HEK293T (cell line): ENCODE measurements at regions not wholly inside any gene's neighbourhood (a gene's known extent, or its start where the extent isn't known, plus 50 kb on each side); places are given as distances from the start of the nearest gene placed in this dataset.

Experiments used
- CTCF ChIA-PET: fragments of 350-600 bp; formaldehyde crosslinking; extraction: SDS; loops from one replicate; lab custom pipeline; 2021; ENCODE audit warnings: antibody characterized with exemption, inconsistent platforms; lab: Yijun Ruan, JAX
- POLR2A ChIA-PET: fragments of 350-600 bp; formaldehyde crosslinking; extraction: SDS; loops from one replicate; lab custom pipeline; 2020; ENCODE audit warnings: antibody characterized with exemption, inconsistent platforms; lab: Yijun Ruan, JAX
- DNase-seq: peaks from one replicate; pipeline ENCODE4 v3.0.0; 2012; ENCODE audit warnings: mixed read lengths; ENCODE audit errors: extremely low spot score
- ARNT ChIP-seq: fragments of 450-650 bp; IDR thresholded peaks from 2 replicates; pipeline ENCODE4 v1.6.1; 2017; ENCODE audit warnings: mild to moderate bottlenecking
- BHLHE40 ChIP-seq: fragments of 450-650 bp; IDR thresholded peaks from 2 replicates; pipeline ENCODE4 v1.6.1; 2016; ENCODE audit warnings: mild to moderate bottlenecking, moderate library complexity, borderline replicate concordance
- CTBP1 ChIP-seq: fragments of 450-650 bp; IDR thresholded peaks from 2 replicates; pipeline ENCODE4 v1.6.1; 2016; ENCODE audit warnings: borderline replicate concordance
- ELF4 ChIP-seq: fragments of 450-650 bp; IDR thresholded peaks from 2 replicates; pipeline ENCODE4 v1.6.1; 2017; ENCODE audit warnings: antibody characterized with exemption
- FOXA1 ChIP-seq: fragments of 450-650 bp; IDR thresholded peaks from 2 replicates; pipeline ENCODE4 v1.6.1; 2016; ENCODE audit warnings: mild to moderate bottlenecking
- FOXK2 ChIP-seq: fragments of 450-650 bp; IDR thresholded peaks from 2 replicates; pipeline ENCODE4 v1.6.1; 2016; ENCODE audit warnings: mild to moderate bottlenecking
- FOXM1 ChIP-seq: fragments of 450-650 bp; IDR thresholded peaks from 2 replicates; pipeline ENCODE4 v1.6.1; 2017; ENCODE audit warnings: mild to moderate bottlenecking, borderline replicate concordance
- HDGF ChIP-seq: fragments of 450-650 bp; IDR thresholded peaks from 2 replicates; pipeline ENCODE4 v1.6.1; 2017; ENCODE audit warnings: antibody characterized with exemption, borderline replicate concordance
- L3MBTL2 ChIP-seq: fragments of 450-650 bp; conservative IDR thresholded peaks from 2 replicates; pipeline ENCODE4 v1.6.1; 2016; ENCODE audit warnings: mild to moderate bottlenecking
- LEF1 ChIP-seq: fragments of 450-650 bp; IDR thresholded peaks from 2 replicates; pipeline ENCODE4 v1.6.1; 2017; ENCODE audit warnings: mild to moderate bottlenecking, borderline replicate concordance
- NFRKB ChIP-seq: fragments of 450-650 bp; IDR thresholded peaks from 2 replicates; pipeline ENCODE4 v1.6.1; 2016; ENCODE audit warnings: mild to moderate bottlenecking, moderate library complexity
- SP1 ChIP-seq: fragments of 450-650 bp; IDR thresholded peaks from 2 replicates; pipeline ENCODE4 v1.6.1; 2017
- SUZ12 ChIP-seq: fragments of 450-650 bp; IDR thresholded peaks from 2 replicates; pipeline ENCODE4 v1.6.1; 2016; ENCODE audit warnings: mild to moderate bottlenecking
- TARDBP ChIP-seq: fragments of 450-650 bp; IDR thresholded peaks from 2 replicates; pipeline ENCODE4 v1.6.1; 2016
- ZNF384 ChIP-seq: fragments of 450-650 bp; IDR thresholded peaks from 2 replicates; pipeline ENCODE4 v1.6.1; 2016
- TF ChIP-seq, protein P1 (sequence below): fragments of 450-650 bp; IDR thresholded peaks from 2 replicates; pipeline ENCODE4 v1.6.1; 2016

DNA sequence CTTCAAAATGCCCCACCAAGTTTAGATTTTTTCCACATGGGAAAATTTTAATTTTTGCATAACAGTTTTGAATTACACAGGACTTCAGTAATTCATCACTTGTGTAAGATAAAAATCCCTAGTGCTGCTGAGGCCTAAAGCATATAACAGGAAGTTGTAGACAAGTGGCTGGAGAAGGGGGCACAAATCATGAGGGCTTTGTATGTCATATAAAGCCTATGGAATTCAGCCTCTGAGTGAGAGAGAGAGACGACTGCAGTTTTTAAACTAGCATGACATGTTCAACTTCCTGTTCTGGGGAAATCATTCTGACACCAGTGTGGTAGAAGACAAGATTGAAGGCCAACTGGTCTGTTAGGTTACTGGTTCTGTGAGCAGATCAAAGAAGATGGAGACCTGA, 187.3 kb upstream of the CHST9 start:
- CTCF ChIA-PET = interaction anchor here (1.6 kb wide), 1 partner anchor 9 kb away, joined by 5 read pairs; no protein-coding TSS in a partner anchor
- no peak for DNase-seq
- POLR2A ChIA-PET = no interaction called here
- no peak for TF ChIP-seq ZNF384
- TF ChIP-seq, protein P1, sequence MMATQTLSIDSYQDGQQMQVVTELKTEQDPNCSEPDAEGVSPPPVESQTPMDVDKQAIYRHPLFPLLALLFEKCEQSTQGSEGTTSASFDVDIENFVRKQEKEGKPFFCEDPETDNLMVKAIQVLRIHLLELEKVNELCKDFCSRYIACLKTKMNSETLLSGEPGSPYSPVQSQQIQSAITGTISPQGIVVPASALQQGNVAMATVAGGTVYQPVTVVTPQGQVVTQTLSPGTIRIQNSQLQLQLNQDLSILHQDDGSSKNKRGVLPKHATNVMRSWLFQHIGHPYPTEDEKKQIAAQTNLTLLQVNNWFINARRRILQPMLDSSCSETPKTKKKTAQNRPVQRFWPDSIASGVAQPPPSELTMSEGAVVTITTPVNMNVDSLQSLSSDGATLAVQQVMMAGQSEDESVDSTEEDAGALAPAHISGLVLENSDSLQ = no peak

DNA sequence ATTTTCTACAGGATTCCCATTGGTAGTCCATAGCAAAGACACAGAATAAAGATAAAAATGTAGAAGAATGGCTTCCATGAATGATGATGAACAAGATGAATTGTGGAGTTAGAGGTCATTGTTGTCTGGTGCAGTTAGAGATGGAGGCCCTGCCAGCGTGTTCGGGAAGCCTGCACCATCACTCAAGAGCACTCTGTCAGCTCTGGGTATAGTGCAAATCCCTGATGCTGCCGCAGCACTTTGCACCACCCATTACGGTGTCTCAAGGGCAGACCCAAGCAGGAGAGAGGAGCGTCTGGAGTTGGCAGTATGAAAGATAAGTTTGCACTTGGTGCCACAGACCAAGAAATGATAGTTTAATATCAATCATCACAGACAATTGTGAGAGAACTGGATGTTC, 181.6 kb upstream of the CHST9 start:
- POLR2A ChIA-PET = no interaction called here
- CTCF ChIA-PET = no interaction called here
- DNase-seq = no peak
- TF ChIP-seq CTBP1 (no peak), FOXM1 (no peak), FOXA1 (no peak), NFRKB (no peak), SUZ12 (no peak), HDGF (no peak)

DNA sequence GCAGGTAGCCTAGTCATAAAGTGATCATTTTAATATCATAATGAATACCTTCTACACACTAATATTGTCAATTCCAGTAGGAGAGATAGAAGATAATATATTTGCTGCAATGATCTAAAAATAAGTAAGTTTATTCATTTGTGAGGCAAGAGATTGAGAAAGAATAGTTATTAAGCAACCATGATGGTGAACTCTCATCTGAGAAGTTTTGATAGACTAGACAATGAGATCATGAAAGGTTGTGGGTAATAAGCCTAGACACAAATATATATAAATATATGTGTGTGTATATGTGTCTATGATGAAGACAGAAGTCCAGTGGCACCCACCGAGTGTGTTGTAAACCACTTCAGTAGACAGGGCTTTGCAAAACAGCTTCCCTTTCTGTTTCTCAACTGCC, 181.0 kb upstream of the CHST9 start:
- TF ChIP-seq FOXM1 (no peak), LEF1 (no peak), ZNF384 (no peak), ARNT (no peak), CTBP1 (no peak), FOXA1 (no peak), SP1 (no peak), NFRKB (no peak), FOXK2 (no peak), TARDBP (no peak), L3MBTL2 (no peak), SUZ12 (no peak)
- no peak for DNase-seq
- ChIA-PET CTCF (interaction anchor here (1.1 kb wide), 1 partner anchor 12 kb away, joined by 3 read pairs; no protein-coding TSS in a partner anchor), POLR2A (no interaction called here)

DNA sequence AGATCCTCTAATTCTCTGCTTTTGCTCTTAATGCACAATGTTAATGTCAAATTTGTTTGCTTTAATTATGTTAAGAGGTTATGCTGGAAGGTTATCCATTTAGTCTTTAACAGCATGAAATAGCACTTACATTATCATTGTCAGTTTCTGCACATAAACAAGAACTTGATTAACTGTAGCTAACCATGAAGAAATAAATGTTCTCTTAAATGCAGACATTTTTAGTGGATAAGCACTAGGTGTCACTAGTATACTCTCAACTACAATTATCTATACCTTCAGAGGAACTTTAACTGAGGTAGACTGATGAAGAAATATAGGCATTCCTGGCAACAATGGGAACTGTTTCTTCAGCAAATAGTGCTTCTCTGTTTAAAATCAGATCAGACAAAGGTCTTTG, 178.8 kb upstream of the CHST9 start:
- CTCF ChIA-PET = interaction anchor here (0.7 to 1.2 kb wide), 5 partner anchors 9 to 404 kb away, joined by 3 to 5 read pairs (median 4); no protein-coding TSS in a partner anchor
- DNase-seq = peak; percentile 22
- POLR2A ChIA-PET = no interaction called here
- TF ChIP-seq ZNF384 (no peak), CTBP1 (no peak), NFRKB (no peak), FOXM1 (no peak)
- TF ChIP-seq, protein P1 = no peak

DNA sequence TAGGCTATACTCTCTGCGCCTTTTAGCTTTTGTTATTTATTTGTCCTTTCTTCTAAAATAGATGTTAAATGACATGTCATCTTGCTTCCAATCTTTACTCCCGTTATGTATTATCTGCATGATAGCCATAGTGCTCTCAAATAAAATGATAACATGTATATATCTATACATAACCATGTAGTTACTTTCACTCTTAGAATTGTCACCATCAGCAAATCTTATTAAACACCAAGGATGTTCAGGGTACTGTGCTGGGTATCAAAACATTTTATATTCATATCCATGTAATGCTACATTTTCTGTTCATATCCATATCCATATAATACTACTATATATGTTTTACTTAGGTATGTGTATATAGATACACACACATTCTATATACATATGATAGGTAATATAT, 176.4 kb upstream of the CHST9 start:
- no peak for DNase-seq
- POLR2A ChIA-PET = no interaction called here
- TF ChIP-seq FOXK2 (no peak), LEF1 (no peak), ELF4 (no peak), ZNF384 (no peak), HDGF (no peak), FOXM1 (no peak), SP1 (no peak), TARDBP (no peak), FOXA1 (no peak), NFRKB (no peak)
- TF ChIP-seq, protein P1 = no peak
- CTCF ChIA-PET = no interaction called here

DNA sequence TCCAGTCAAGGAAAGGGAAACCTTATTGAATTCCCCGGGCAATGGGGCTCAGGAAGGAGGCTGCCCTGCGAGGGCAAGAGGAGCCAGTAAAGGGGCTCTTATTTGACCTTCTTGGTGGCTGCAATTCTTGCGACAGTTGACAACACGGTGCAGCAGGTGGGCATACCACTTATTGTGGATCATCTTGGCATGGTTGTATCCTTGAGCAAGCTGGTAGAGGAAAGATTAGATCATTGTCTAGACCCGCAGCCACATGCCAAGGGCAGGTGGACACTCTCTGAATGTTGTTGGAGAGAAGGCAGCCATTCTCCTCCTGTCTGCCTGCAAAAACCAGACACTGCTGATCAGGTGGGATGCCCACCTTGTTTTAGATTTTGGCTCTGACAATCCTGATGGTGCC, 170.2 kb upstream of the CHST9 start:
- POLR2A ChIA-PET = no interaction called here
- no peak for DNase-seq
- TF ChIP-seq SUZ12 (no peak), HDGF (no peak), ARNT (no peak), BHLHE40 (no peak), ZNF384 (no peak), ELF4 (no peak), CTBP1 (no peak), NFRKB (no peak), FOXA1 (no peak)
- TF ChIP-seq, protein P1 = no peak
- CTCF ChIA-PET = no interaction called here

DNA sequence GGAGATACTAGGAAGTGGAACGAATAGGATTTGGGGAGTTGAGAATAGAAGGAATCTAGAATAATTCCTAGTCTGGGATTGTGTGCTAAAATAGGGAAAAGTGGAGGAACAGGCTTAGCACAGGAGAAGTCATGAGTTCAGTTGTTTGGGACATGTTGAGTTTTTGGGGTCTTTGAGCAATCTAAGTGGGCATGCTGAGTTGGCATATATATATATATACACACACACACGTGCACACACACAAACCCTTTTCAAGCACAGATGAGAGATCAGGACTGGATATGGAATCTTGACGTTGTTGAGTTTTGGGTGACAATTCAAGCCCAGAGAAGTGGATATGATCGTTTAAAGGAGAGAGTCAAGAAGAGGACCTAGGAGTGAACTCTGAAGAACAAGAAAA, 168.2 kb upstream of the CHST9 start:
- DNase-seq = no peak
- CTCF ChIA-PET = no interaction called here
- POLR2A ChIA-PET = no interaction called here
- TF ChIP-seq FOXK2 (no peak), ARNT (no peak), ELF4 (no peak), NFRKB (no peak), L3MBTL2 (no peak), LEF1 (no peak), FOXA1 (no peak), FOXM1 (no peak)
